ENCODE measurements at regions not wholly inside any gene's neighbourhood (a gene's known extent, or its start where the extent isn't known, plus 50 kb on each side); places are given as distances from the start of the nearest gene placed in this dataset.

DNA sequence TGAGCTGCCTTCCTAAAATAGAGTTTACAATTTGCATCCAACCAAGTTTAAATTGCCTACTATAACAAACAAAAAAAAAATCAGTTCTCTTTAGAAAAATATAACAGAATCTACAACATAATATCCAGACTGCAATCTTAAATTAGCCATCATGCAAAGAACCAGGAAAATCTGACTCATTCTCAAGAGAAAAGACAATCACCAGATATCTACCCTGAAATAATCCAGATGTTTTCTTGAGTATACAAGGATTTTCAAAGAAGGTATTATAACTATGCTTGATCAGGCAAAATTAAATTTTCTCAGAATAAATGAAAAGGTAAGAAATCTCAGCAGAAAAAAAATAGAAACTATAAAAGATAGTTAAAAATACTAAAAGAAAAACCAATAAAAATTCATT lies 115.6 kb downstream of the CCER1 start:
- TF ChIP-seq, protein P1, sequence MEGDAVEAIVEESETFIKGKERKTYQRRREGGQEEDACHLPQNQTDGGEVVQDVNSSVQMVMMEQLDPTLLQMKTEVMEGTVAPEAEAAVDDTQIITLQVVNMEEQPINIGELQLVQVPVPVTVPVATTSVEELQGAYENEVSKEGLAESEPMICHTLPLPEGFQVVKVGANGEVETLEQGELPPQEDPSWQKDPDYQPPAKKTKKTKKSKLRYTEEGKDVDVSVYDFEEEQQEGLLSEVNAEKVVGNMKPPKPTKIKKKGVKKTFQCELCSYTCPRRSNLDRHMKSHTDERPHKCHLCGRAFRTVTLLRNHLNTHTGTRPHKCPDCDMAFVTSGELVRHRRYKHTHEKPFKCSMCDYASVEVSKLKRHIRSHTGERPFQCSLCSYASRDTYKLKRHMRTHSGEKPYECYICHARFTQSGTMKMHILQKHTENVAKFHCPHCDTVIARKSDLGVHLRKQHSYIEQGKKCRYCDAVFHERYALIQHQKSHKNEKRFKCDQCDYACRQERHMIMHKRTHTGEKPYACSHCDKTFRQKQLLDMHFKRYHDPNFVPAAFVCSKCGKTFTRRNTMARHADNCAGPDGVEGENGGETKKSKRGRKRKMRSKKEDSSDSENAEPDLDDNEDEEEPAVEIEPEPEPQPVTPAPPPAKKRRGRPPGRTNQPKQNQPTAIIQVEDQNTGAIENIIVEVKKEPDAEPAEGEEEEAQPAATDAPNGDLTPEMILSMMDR (IDR thresholded peaks at IDR 0.05; ENCODE audit: borderline replicate concordance, extremely low read depth, low read length, poor library complexity, severe bottlenecking) = no peak
- no peak for TF ChIP-seq EZH2 (IDR thresholded peaks at IDR 0.05; ENCODE audit: borderline replicate concordance, low read depth, low read length, severe bottlenecking)
